ENCODE measurements at regions not wholly inside any gene's neighbourhood (a gene's known extent, or its start where the extent isn't known, plus 50 kb on each side); places are given as distances from the start of the nearest gene placed in this dataset.

- TF ChIP-seq NFXL1 (CRISPR knock-in tag; IDR thresholded peaks at IDR 0.05): no peak
- TF ChIP-seq ERF (CRISPR knock-in tag; IDR thresholded peaks at IDR 0.05): no peak
- no peak for TF ChIP-seq KDM1A (IDR thresholded peaks at IDR 0.05)
- TF ChIP-seq ZNF184 (CRISPR knock-in tag; IDR thresholded peaks at IDR 0.05): no peak
- no peak for TF ChIP-seq MITF (IDR thresholded peaks at IDR 0.05)
- TF ChIP-seq ATF3 (IDR thresholded peaks at IDR 0.05): no peak
- TF ChIP-seq ATF3 (CRISPR knock-in tag; conservative IDR thresholded peaks at IDR 0.05): no peak
- TF ChIP-seq TAF1 (IDR thresholded peaks at IDR 0.05; ENCODE audit: control insufficient read depth, extremely low read depth, insufficient read depth, low read length, severe bottlenecking): no peak
- TF ChIP-seq MED1 (CRISPR knock-in tag; IDR thresholded peaks at IDR 0.05; ENCODE audit: borderline replicate concordance): no peak
- no peak for TF ChIP-seq CTCF (IDR thresholded peaks at IDR 0.05 in 2 of 3, conservative IDR thresholded peaks at IDR 0.05 in 1 of 3; ENCODE audit: insufficient read depth in 2 of 3, low read depth in 1 of 3, low read length in 3 of 3)
- no peak for TF ChIP-seq SMAD4 (CRISPR knock-in tag; conservative IDR thresholded peaks at IDR 0.05)
- TF ChIP-seq NR2C2 (CRISPR knock-in tag; IDR thresholded peaks at IDR 0.05): no peak
- no peak for TF ChIP-seq NR2C2 (tag; IDR thresholded peaks at IDR 0.05)
- no peak for TF ChIP-seq ZFP1 (CRISPR knock-in tag; IDR thresholded peaks at IDR 0.05)
- TF ChIP-seq SIN3A (IDR thresholded peaks at IDR 0.05; ENCODE audit: borderline replicate concordance in 2 of 2, control insufficient read depth in 1 of 2, low read depth in 2 of 2, low read length in 2 of 2): no peak
Observed at GRCh38 chr3:5045961-5046360, 66.7 kb downstream of the BHLHE40 start.

All from K562 (cell line).